Endodermal cell (in vitro differentiated cells): ENCODE measurements at regions not wholly inside any gene's neighbourhood (a gene's known extent, or its start where the extent isn't known, plus 50 kb on each side); places are given as distances from the start of the nearest gene placed in this dataset.

Source experiments
- DNase-seq: peaks from one replicate; pipeline ENCODE4 v3.0.0-alpha.2; 2017
- H3K27ac ChIP-seq: 2 replicates; pipeline ENCODE4 v1.5.1; 2013; ENCODE audit warnings: mild to moderate bottlenecking, low read depth, low read length, moderate library complexity
- H3K27me3 ChIP-seq: 2 replicates; pipeline ENCODE4 v1.6.1; 2013; ENCODE audit warnings: mild to moderate bottlenecking, low read length, moderate library complexity; ENCODE audit not compliant: insufficient read depth, control insufficient read depth, poor library complexity, severe bottlenecking
- H3K36me3 ChIP-seq: 2 replicates; pipeline ENCODE4 v1.7.0; 2013; ENCODE audit warnings: mild to moderate bottlenecking, low read length, moderate library complexity; ENCODE audit not compliant: control insufficient read depth, insufficient read depth
- H3K4me1 ChIP-seq: one replicate; pipeline ENCODE4 v1.7.0; 2013; ENCODE audit warnings: low read length; ENCODE audit not compliant: control insufficient read depth, insufficient read depth
- H3K4me3 ChIP-seq: 2 replicates; pipeline ENCODE4 v1.5.1; 2013; ENCODE audit warnings: mild to moderate bottlenecking, low read length, moderate library complexity
- H3K9ac ChIP-seq: 2 replicates; pipeline ENCODE4 v1.6.1; 2013; ENCODE audit warnings: mild to moderate bottlenecking, low read length, moderate library complexity; ENCODE audit not compliant: poor library complexity, severe bottlenecking; ENCODE audit errors: extremely low read depth
- H3K9me3 ChIP-seq: 2 replicates; pipeline ENCODE4 v1.6.1; 2013; ENCODE audit warnings: mild to moderate bottlenecking, low read length, moderate library complexity; ENCODE audit not compliant: control insufficient read depth
- H3K27ac Mint-ChIP-seq: 2 replicates; pipeline ENCODE4 v1.8.0; 2020; ENCODE audit warnings: mixed read lengths
- H3K27me3 Mint-ChIP-seq: 2 replicates; pipeline ENCODE4 v1.8.0; 2021; ENCODE audit warnings: mild to moderate bottlenecking, mixed read lengths; ENCODE audit not compliant: insufficient read depth
- H3K36me3 Mint-ChIP-seq: 2 replicates; pipeline ENCODE4 v1.8.0; 2020; ENCODE audit warnings: low read depth, mixed read lengths
- H3K4me1 Mint-ChIP-seq: 2 replicates; pipeline ENCODE4 v1.8.0; 2020; ENCODE audit warnings: mixed read lengths
- H3K4me3 Mint-ChIP-seq: 2 replicates; pipeline ENCODE4 v1.8.0; 2020; ENCODE audit warnings: mild to moderate bottlenecking, moderate library complexity, mixed read lengths
- H3K9me3 Mint-ChIP-seq: 2 replicates; pipeline ENCODE4 v1.8.0; 2020; ENCODE audit warnings: mild to moderate bottlenecking, mixed read lengths
- WGBS, 2 experiments: methylation state at CpG; one replicate each; pipeline versions ENCODE4 v1.1.5 to v1.1.7; 2013; ENCODE audit warnings: missing lambda C conversion rate in 2 of 2, mixed read lengths in 1 of 2; ENCODE audit not compliant: insufficient coverage in 1 of 2, insufficient read length in 1 of 2; 5-methylcytosine and 5-hydroxymethylcytosine counted together
- TF ChIP-seq, protein P1 (sequence below): fragments of 200-600 bp; sonication (generic); conservative IDR thresholded peaks from 2 replicates; pipeline ENCODE4 v1.5.0; 2021; ENCODE audit warnings: antibody characterized with exemption, mild to moderate bottlenecking

DNA sequence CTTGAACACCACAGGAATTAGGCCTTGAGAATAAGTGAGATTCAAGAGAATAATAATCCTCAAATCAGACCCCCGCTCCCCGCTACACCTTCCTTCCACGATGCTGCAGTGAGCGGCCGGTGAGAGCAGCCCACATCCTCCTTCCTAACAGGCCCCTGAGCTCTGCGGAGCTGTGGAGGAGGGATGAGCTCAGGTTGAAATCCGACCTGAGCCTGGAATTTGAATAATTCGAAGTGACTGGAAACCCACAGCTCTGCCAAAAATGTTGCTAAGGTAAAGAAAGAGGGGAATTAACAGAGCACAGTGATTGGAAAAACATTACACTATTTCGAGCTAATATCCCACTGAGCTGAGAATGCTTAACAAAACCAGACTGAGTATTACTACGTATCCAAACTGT lies 90.0 kb downstream of the URB2 start:
- peaks cover 2% of the 10 kb centered on the region for H3K36me3 Mint-ChIP-seq
- H3K27ac Mint-ChIP-seq, result peak overlapping the region; percentile 39
- Histone ChIP-seq H3K27ac (no peak overlapping the region), H3K27me3 (no peaks in the 10 kb centered on the region), H3K36me3 (no peaks in the 10 kb centered on the region), H3K9ac (no peak overlapping the region), H3K4me1 (no peaks in the 10 kb centered on the region), H3K9me3 (no peaks in the 10 kb centered on the region), H3K4me3 (no peak overlapping the region)
- DNase-seq, result peak; percentile 84
- WGBS, 2 experiments, result 44 to 65% methylated on average over 4 to 10 of the region's 10 CpGs
- TF ChIP-seq, protein P1, sequence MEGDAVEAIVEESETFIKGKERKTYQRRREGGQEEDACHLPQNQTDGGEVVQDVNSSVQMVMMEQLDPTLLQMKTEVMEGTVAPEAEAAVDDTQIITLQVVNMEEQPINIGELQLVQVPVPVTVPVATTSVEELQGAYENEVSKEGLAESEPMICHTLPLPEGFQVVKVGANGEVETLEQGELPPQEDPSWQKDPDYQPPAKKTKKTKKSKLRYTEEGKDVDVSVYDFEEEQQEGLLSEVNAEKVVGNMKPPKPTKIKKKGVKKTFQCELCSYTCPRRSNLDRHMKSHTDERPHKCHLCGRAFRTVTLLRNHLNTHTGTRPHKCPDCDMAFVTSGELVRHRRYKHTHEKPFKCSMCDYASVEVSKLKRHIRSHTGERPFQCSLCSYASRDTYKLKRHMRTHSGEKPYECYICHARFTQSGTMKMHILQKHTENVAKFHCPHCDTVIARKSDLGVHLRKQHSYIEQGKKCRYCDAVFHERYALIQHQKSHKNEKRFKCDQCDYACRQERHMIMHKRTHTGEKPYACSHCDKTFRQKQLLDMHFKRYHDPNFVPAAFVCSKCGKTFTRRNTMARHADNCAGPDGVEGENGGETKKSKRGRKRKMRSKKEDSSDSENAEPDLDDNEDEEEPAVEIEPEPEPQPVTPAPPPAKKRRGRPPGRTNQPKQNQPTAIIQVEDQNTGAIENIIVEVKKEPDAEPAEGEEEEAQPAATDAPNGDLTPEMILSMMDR, result no peak
- peaks cover 10% of the 10 kb centered on the region for H3K9me3 Mint-ChIP-seq
- H3K4me1 Mint-ChIP-seq, result peaks cover 4% of the 10 kb centered on the region
- H3K4me3 Mint-ChIP-seq, result no peak overlapping the region
- peaks cover 1% of the 10 kb centered on the region for H3K27me3 Mint-ChIP-seq

GRCh38 chr1:229716704-229717103 lies 90.7 kb downstream of the URB2 start:
- H3K27me3 Mint-ChIP-seq, result peaks cover 1% of the 10 kb centered on the region
- peaks cover 4% of the 10 kb centered on the region for H3K4me1 Mint-ChIP-seq
- H3K4me3 Mint-ChIP-seq, result no peak overlapping the region
- H3K9me3 ChIP-seq, result no peaks in the 10 kb centered on the region
- peaks cover 2% of the 10 kb centered on the region for H3K36me3 Mint-ChIP-seq
- no peaks in the 10 kb centered on the region for H3K4me1 ChIP-seq
- H3K27ac ChIP-seq, result no peak overlapping the region
- H3K27me3 ChIP-seq, result no peaks in the 10 kb centered on the region
- no peak overlapping the region for H3K4me3 ChIP-seq
- DNase-seq, result no peak
- no peak overlapping the region for H3K27ac Mint-ChIP-seq
- peaks cover 15% of the 10 kb centered on the region for H3K9me3 Mint-ChIP-seq
- no peak overlapping the region for H3K9ac ChIP-seq
- TF ChIP-seq, protein P1, result no peak
- no peaks in the 10 kb centered on the region for H3K36me3 ChIP-seq
- WGBS, 2 experiments, result 90 to 97% methylated on average over 6 to 7 of the region's 7 CpGs

GRCh38 chr1:229717786-229718576 lies 91.9 kb downstream of the URB2 start:
- H3K9me3 Mint-ChIP-seq, result peaks cover 24% of the 10 kb centered on the region

More at GRCh38 chr1:229717786-229718576, 91.9 kb downstream of the URB2 start:
- Mint-ChIP-seq H3K27ac (no peak overlapping the region), H3K27me3 (peaks cover 1% of the 10 kb centered on the region), H3K4me3 (no peak overlapping the region), H3K4me1 (peaks cover 4% of the 10 kb centered on the region), H3K36me3 (peaks cover 4% of the 10 kb centered on the region)
- no peaks in the 10 kb centered on the region for H3K9me3 ChIP-seq
- 92 to 93% methylated on average over 3 to 7 of the region's 7 CpGs for WGBS, 2 experiments
- no peak overlapping the region for H3K27ac ChIP-seq
- no peak overlapping the region for H3K9ac ChIP-seq
- no peak for DNase-seq
- H3K27me3 ChIP-seq, result no peaks in the 10 kb centered on the region
- TF ChIP-seq, protein P1, result no peak
- H3K4me1 ChIP-seq, result no peaks in the 10 kb centered on the region
- no peaks in the 10 kb centered on the region for H3K36me3 ChIP-seq
- H3K4me3 ChIP-seq, result no peak overlapping the region
